Fibroblast of lung (primary cell): ENCODE measurements at regions not wholly inside any gene's neighbourhood (a gene's known extent, or its start where the extent isn't known, plus 50 kb on each side); places are given as distances from the start of the nearest gene placed in this dataset.

Experiments
- DNase-seq, 2 donors: peaks; one replicate each; pipeline versions ENCODE4 v3.0.0 to v3.0.0-alpha.2; 2010; ENCODE audit warnings: low read depth in 2 of 2
- H2AFZ ChIP-seq: 2 replicates; pipeline ENCODE4 v1.5.1; 2012; ENCODE audit warnings: low read length, control low read depth, inconsistent platforms
- H3K27ac ChIP-seq: 2 replicates; pipeline ENCODE4 v1.5.1; 2011; ENCODE audit warnings: low read length, control low read depth; ENCODE audit not compliant: insufficient read depth
- H3K27me3 ChIP-seq: 2 replicates; pipeline ENCODE4 v1.5.1; 2011; ENCODE audit warnings: mild to moderate bottlenecking, low read length; ENCODE audit not compliant: control insufficient read depth, insufficient read depth
- H3K36me3 ChIP-seq: 2 replicates; pipeline ENCODE4 v1.5.1; 2011; ENCODE audit warnings: low read length; ENCODE audit not compliant: control insufficient read depth, insufficient read depth
- H3K4me1 ChIP-seq: 2 replicates; pipeline ENCODE4 v1.5.1; 2011; ENCODE audit warnings: low read length; ENCODE audit not compliant: control insufficient read depth, insufficient read depth; ENCODE audit errors: extremely low read depth
- H3K4me2 ChIP-seq: 2 replicates; pipeline ENCODE4 v1.5.1; 2011; ENCODE audit warnings: low read length, control low read depth; ENCODE audit not compliant: insufficient read depth; ENCODE audit errors: extremely low read depth
- H3K4me3 ChIP-seq, 4 experiments: fragments of 200-600 bp in 1 of 4; sonication (generic) in 1 of 4; replicated peaks in 1 of 4; 2 replicates each; pipeline ENCODE4 v1.5.1; 2011 to 2016; ENCODE audit warnings: low read length in 4 of 4, low read depth in 3 of 4, mild to moderate bottlenecking in 3 of 4, control low read depth in 2 of 4, inconsistent platforms in 1 of 4, mixed read lengths in 1 of 4; ENCODE audit not compliant: insufficient read depth in 1 of 4; ENCODE audit errors: control extremely low read depth in 1 of 4
- H3K79me2 ChIP-seq: 2 replicates; pipeline ENCODE4 v1.5.1; 2012; ENCODE audit warnings: mild to moderate bottlenecking, low read length, inconsistent platforms; ENCODE audit not compliant: control insufficient read depth, insufficient read depth
- H3K9ac ChIP-seq: 2 replicates; pipeline ENCODE4 v1.5.1; 2011; ENCODE audit warnings: mild to moderate bottlenecking, low read length, control low read depth; ENCODE audit not compliant: insufficient read depth
- H3K9me3 ChIP-seq: 2 replicates; pipeline ENCODE4 v1.5.1; 2012; ENCODE audit warnings: low read depth, low read length; ENCODE audit not compliant: control insufficient read depth, insufficient read depth
- H4K20me1 ChIP-seq: 2 replicates; pipeline ENCODE4 v1.5.1; 2011; ENCODE audit warnings: low read length; ENCODE audit not compliant: control insufficient read depth, insufficient read depth; ENCODE audit errors: extremely low read depth
- CTCF ChIP-seq, 2 donors: IDR thresholded peaks in 1 of 2; conservative IDR thresholded peaks in 1 of 2; 1 replicate in 1 of 2; 2 replicates in 1 of 2; pipeline ENCODE4 v1.5.1; 2011 to 2012; ENCODE audit warnings: low read length in 2 of 2, control low read depth in 1 of 2, inconsistent platforms in 1 of 2, low read depth in 1 of 2, mild to moderate bottlenecking in 1 of 2
- EZH2 ChIP-seq: IDR thresholded peaks from 2 replicates; pipeline ENCODE4 v1.5.1; 2012; ENCODE audit warnings: low read length, control low read depth, mild to moderate bottlenecking; ENCODE audit errors: missing control alignments

GRCh38 chr11:10990637-10991193, 132.9 kb upstream of the ZBED5 start:
- TF ChIP-seq CTCF (conservative IDR thresholded peaks at IDR 0.05 in 1 of 2, IDR thresholded peaks at IDR 0.05 in 1 of 2; ENCODE audit: low read depth in 1 of 2, low read length in 2 of 2) (no peak), EZH2 (no peak)
- Histone ChIP-seq H4K20me1 (no peaks in the 10 kb centered on the region), H3K4me1 (no peaks in the 10 kb centered on the region), H3K9ac (no peak overlapping the region), H3K9me3 (no peaks in the 10 kb centered on the region), H3K36me3 (no peaks in the 10 kb centered on the region), H3K4me3 (no peak overlapping the region), H3K27me3 (no peaks in the 10 kb centered on the region), H3K4me2 (no peak overlapping the region), H2AFZ (no peak overlapping the region), H3K79me2 (no peaks in the 10 kb centered on the region), H3K27ac (no peak overlapping the region)
- peak in 1 of 2 donors; percentile 7 for DNase-seq

GRCh38 chr11:10990160-10990559, 132.3 kb upstream of the ZBED5 start:
- no peak overlapping the region for H3K9ac ChIP-seq
- no peak overlapping the region for H3K4me2 ChIP-seq
- no peak overlapping the region for H3K27ac ChIP-seq
- no peaks in the 10 kb centered on the region for H3K4me1 ChIP-seq
- no peak for DNase-seq
- no peaks in the 10 kb centered on the region for H3K9me3 ChIP-seq
- H4K20me1 ChIP-seq = no peaks in the 10 kb centered on the region
- no peak overlapping the region for H2AFZ ChIP-seq
- no peaks in the 10 kb centered on the region for H3K79me2 ChIP-seq
- no peak overlapping the region for H3K4me3 ChIP-seq
- H3K36me3 ChIP-seq = no peaks in the 10 kb centered on the region
- no peaks in the 10 kb centered on the region for H3K27me3 ChIP-seq
- no peak for TF ChIP-seq EZH2
- no peak for TF ChIP-seq CTCF (conservative IDR thresholded peaks at IDR 0.05 in 1 of 2, IDR thresholded peaks at IDR 0.05 in 1 of 2; ENCODE audit: low read depth in 1 of 2, low read length in 2 of 2)

DNA sequence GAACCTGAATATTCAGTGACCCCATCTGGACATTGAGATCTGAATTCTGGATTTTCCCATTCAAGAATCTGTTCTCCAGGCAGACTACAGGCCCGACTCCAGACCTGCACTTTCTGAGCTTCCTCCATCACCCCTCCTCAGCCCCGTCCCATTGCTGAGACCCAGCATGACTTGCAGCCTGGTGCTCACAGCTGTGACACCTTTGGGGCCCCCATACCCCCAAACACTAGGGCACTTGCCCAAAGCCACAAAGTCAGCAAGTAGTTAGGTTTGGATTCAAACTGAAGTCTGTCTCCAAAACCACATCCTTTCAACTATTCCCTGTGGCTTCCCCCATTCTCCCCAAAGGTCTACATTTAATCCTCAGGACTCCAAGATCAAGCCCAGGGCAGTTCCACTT, 128.2 kb upstream of the ZBED5 start:
- TF ChIP-seq CTCF (conservative IDR thresholded peaks at IDR 0.05 in 1 of 2, IDR thresholded peaks at IDR 0.05 in 1 of 2; ENCODE audit: low read depth in 1 of 2, low read length in 2 of 2) = no peak
- no peak for TF ChIP-seq EZH2
- Histone ChIP-seq H3K27me3 (no peaks in the 10 kb centered on the region), H3K4me2 (no peak overlapping the region), H3K9me3 (no peaks in the 10 kb centered on the region), H3K4me3 (no peak overlapping the region), H4K20me1 (no peaks in the 10 kb centered on the region), H3K79me2 (no peaks in the 10 kb centered on the region), H2AFZ (no peak overlapping the region), H3K27ac (no peak overlapping the region), H3K9ac (no peak overlapping the region), H3K36me3 (no peaks in the 10 kb centered on the region), H3K4me1 (no peaks in the 10 kb centered on the region)
- DNase-seq = no peak
